Iris pigment epithelial cell (primary cell): ENCODE measurements at regions not wholly inside any gene's neighbourhood (a gene's known extent, or its start where the extent isn't known, plus 50 kb on each side); places are given as distances from the start of the nearest gene placed in this dataset.
"Not testable (repeated sequence)": the region's sequence is repeated elsewhere in the genome, so short reads cannot be mapped to it uniquely, and the experiment has no call there.

ENCODE experiments used
- DNase-seq: peaks from one replicate; pipeline ENCODE4 v3.0.0-alpha.2; 2011; ENCODE audit warnings: low read depth

- DNase-seq, result no peak
Measured at GRCh38 chr6:63441266-63441956, 121.6 kb upstream of the LGSN start.

GRCh38 chr6:63442870-63443269 lies 123.1 kb upstream of the LGSN start:
- no peak for DNase-seq

GRCh38 chr6:63444768-63445167 lies 125.0 kb upstream of the LGSN start:
- no peak for DNase-seq

GRCh38 chr6:63446405-63446804 lies 125.9 kb upstream of the LOC128125822 start:
- no peak for DNase-seq

- no peak for DNase-seq
Measured at GRCh38 chr6:63447134-63447533, 125.1 kb upstream of the LOC128125822 start.

- DNase-seq, result peak; percentile 3
Measured at GRCh38 chr6:63448229-63448628, 124.1 kb upstream of the LOC128125822 start.

- no peak for DNase-seq
Measured at GRCh38 chr6:63449714-63450113, 122.6 kb upstream of the LOC128125822 start.

- DNase-seq, result no peak
Measured at GRCh38 chr6:63451238-63451637, 121.0 kb upstream of the LOC128125822 start.

- DNase-seq, result peak; percentile 14
Measured at GRCh38 chr6:63452125-63452524, 120.2 kb upstream of the LOC128125822 start.

- no peak for DNase-seq
Measured at GRCh38 chr6:63456734-63457133, 115.5 kb upstream of the LOC128125822 start.

GRCh38 chr6:63458480-63459115 lies 113.7 kb upstream of the LOC128125822 start:
- DNase-seq, result no peak

GRCh38 chr6:63459814-63460213 lies 112.5 kb upstream of the LOC128125822 start:
- DNase-seq, result no peak

- DNase-seq, result no peak
Measured at GRCh38 chr6:63460971-63461370, 111.3 kb upstream of the LOC128125822 start.

GRCh38 chr6:63464060-63464459 lies 108.2 kb upstream of the LOC128125822 start:
- no peak for DNase-seq

- no peak for DNase-seq
Measured at GRCh38 chr6:63465750-63466149, 106.5 kb upstream of the LOC128125822 start.

- DNase-seq, result no peak
Measured at GRCh38 chr6:63466242-63466733, 106.0 kb upstream of the LOC128125822 start.

- DNase-seq, result no peak
Measured at GRCh38 chr6:63467247-63467954, 104.9 kb upstream of the LOC128125822 start.

- not testable (repeated sequence) for DNase-seq
Measured at GRCh38 chr6:63471145-63471544, 101.1 kb upstream of the LOC128125822 start.

GRCh38 chr6:63471654-63472053 lies 100.6 kb upstream of the LOC128125822 start:
- no peak for DNase-seq

- no peak for DNase-seq
Measured at GRCh38 chr6:63475707-63476106, 96.6 kb upstream of the LOC128125822 start.

GRCh38 chr6:63476302-63476701 lies 96.0 kb upstream of the LOC128125822 start:
- no peak for DNase-seq

- DNase-seq, result no peak
Measured at GRCh38 chr6:63477422-63478040, 94.7 kb upstream of the LOC128125822 start.

GRCh38 chr6:63478734-63479133 lies 93.5 kb upstream of the LOC128125822 start:
- no peak for DNase-seq
